ENCODE measurements at regions not wholly inside any gene's neighbourhood (a gene's known extent, or its start where the extent isn't known, plus 50 kb on each side); places are given as distances from the start of the nearest gene placed in this dataset.

GRCh38 chr4:77501851-77502250 lies 103.8 kb upstream of the CXCL13 start:
- Histone ChIP-seq H3K9me3 (no peaks in the 10 kb centered on the region), H3K27me3 (no peaks in the 10 kb centered on the region), H3K27ac (no peak overlapping the region), H3K4me3 (no peak overlapping the region), H3K4me1 (no peaks in the 10 kb centered on the region), H3K36me3 (no peaks in the 10 kb centered on the region)
- TF ChIP-seq, protein P1, sequence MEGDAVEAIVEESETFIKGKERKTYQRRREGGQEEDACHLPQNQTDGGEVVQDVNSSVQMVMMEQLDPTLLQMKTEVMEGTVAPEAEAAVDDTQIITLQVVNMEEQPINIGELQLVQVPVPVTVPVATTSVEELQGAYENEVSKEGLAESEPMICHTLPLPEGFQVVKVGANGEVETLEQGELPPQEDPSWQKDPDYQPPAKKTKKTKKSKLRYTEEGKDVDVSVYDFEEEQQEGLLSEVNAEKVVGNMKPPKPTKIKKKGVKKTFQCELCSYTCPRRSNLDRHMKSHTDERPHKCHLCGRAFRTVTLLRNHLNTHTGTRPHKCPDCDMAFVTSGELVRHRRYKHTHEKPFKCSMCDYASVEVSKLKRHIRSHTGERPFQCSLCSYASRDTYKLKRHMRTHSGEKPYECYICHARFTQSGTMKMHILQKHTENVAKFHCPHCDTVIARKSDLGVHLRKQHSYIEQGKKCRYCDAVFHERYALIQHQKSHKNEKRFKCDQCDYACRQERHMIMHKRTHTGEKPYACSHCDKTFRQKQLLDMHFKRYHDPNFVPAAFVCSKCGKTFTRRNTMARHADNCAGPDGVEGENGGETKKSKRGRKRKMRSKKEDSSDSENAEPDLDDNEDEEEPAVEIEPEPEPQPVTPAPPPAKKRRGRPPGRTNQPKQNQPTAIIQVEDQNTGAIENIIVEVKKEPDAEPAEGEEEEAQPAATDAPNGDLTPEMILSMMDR (IDR thresholded peaks at IDR 0.05): no peak
- TF ChIP-seq POLR2A (IDR thresholded peaks at IDR 0.05): no peak
- TF ChIP-seq POLR2AphosphoS5 (IDR thresholded peaks at IDR 0.05): no peak
- intact Hi-C loops (cut with DNase I; ENCODE audit: low total_unique reads): no loop called here
- DNase-seq (ENCODE audit: low spot score in 2 of 2): no peak

DNA sequence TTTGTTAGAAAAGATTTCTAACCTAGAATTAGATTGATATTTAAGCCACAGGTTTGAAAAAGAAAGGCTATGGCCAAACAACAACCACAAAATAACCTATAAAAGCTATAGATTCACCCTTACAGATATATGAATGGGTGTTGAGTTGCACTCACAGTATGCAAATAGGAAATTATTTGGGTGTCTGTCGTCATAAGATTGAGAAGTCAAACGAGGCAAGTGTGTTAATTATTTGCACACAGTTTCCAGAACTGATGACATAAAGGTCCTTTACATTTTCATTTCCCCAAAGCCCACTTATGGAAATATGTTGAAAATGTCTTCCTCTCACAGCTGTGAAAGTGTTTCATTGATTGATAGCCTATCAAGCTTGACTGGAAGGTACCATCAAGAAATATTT lies 101.2 kb upstream of the CXCL13 start:
- intact Hi-C loops (cut with DNase I; ENCODE audit: low total_unique reads): no loop called here
- Histone ChIP-seq H3K9me3 (no peaks in the 10 kb centered on the region), H3K27me3 (no peaks in the 10 kb centered on the region), H3K27ac (no peak overlapping the region), H3K36me3 (no peaks in the 10 kb centered on the region), H3K4me3 (no peak overlapping the region), H3K4me1 (no peaks in the 10 kb centered on the region)
- no peak for TF ChIP-seq POLR2AphosphoS5 (IDR thresholded peaks at IDR 0.05)
- DNase-seq (ENCODE audit: low spot score in 2 of 2): no peak

- Histone ChIP-seq H3K36me3 (no peaks in the 10 kb centered on the region), H3K4me3 (no peak overlapping the region), H3K27ac (no peak overlapping the region), H3K4me1 (no peaks in the 10 kb centered on the region), H3K9me3 (no peaks in the 10 kb centered on the region), H3K27me3 (no peaks in the 10 kb centered on the region)
- no peak for DNase-seq (ENCODE audit: low spot score in 2 of 2)
- TF ChIP-seq, protein P1 (IDR thresholded peaks at IDR 0.05): no peak
- TF ChIP-seq POLR2AphosphoS5 (IDR thresholded peaks at IDR 0.05) (no peak), POLR2A (IDR thresholded peaks at IDR 0.05) (no peak)
- intact Hi-C loops (cut with DNase I; ENCODE audit: low total_unique reads): no loop called here
These were observed 100.2 kb upstream of the CXCL13 start for GRCh38 chr4:77505275-77505957.

- no peak for DNase-seq (ENCODE audit: low spot score in 2 of 2)
- Histone ChIP-seq H3K4me1 (no peaks in the 10 kb centered on the region), H3K27me3 (no peaks in the 10 kb centered on the region), H3K27ac (no peak overlapping the region), H3K9me3 (no peaks in the 10 kb centered on the region), H3K4me3 (no peak overlapping the region), H3K36me3 (no peaks in the 10 kb centered on the region)
- TF ChIP-seq POLR2A (IDR thresholded peaks at IDR 0.05) (no peak), POLR2AphosphoS5 (IDR thresholded peaks at IDR 0.05) (no peak)
- TF ChIP-seq, protein P1 (IDR thresholded peaks at IDR 0.05): no peak
- intact Hi-C loops (cut with DNase I; ENCODE audit: low total_unique reads): loop anchor here (1.0 kb wide), 1 partner anchor 15 kb away; no protein-coding TSS in a partner anchor
These were observed 99.7 kb upstream of the CXCL13 start for GRCh38 chr4:77505958-77506319.

DNA sequence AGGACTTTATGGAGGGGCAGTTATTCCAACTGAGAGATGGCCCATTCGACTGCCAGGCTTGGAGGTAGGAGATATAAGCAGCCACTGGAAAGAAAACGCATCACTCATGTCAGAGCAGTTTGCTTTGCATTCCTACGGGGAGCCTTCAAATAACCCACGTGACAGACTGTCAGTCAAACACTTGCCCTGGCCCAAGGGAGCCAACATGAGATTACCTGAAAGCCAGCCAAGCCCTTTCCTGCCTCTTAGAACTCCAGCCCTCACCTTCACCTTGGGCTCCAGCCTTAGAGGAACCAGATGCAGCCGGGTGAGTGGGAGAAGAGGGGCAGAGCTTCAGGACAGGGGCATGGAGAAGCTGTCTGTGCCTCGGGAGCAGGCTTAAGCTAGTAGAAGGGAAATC lies 95.3 kb upstream of the CXCL13 start:
- intact Hi-C loops (cut with DNase I; ENCODE audit: low total_unique reads): no loop called here
- no peak for DNase-seq (ENCODE audit: low spot score in 2 of 2)
- TF ChIP-seq POLR2A (IDR thresholded peaks at IDR 0.05): no peak
- TF ChIP-seq POLR2AphosphoS5 (IDR thresholded peaks at IDR 0.05): no peak
- TF ChIP-seq, protein P1 (IDR thresholded peaks at IDR 0.05): no peak

More for the DNA sequence above, 95.3 kb upstream of the CXCL13 start:
- H3K4me3 ChIP-seq: no peak overlapping the region
- H3K27me3 ChIP-seq: no peaks in the 10 kb centered on the region
- no peaks in the 10 kb centered on the region for H3K9me3 ChIP-seq
- no peaks in the 10 kb centered on the region for H3K4me1 ChIP-seq
- H3K27ac ChIP-seq: no peak overlapping the region
- H3K36me3 ChIP-seq: no peaks in the 10 kb centered on the region
